ENCODE measurements at regions not wholly inside any gene's neighbourhood (a gene's known extent, or its start where the extent isn't known, plus 50 kb on each side); places are given as distances from the start of the nearest gene placed in this dataset.
"Not testable (repeated sequence)": the region's sequence is repeated elsewhere in the genome, so short reads cannot be mapped to it uniquely, and the experiment has no call there.

- H3K4me1 ChIP-seq (ENCODE audit: insufficient read depth); H3K36me3 ChIP-seq (ENCODE audit: insufficient read depth); H3K79me2 ChIP-seq (replicated peaks; ENCODE audit: insufficient read depth); H3K27ac Mint-ChIP-seq; H3F3A ChIP-seq (replicated peaks; ENCODE audit: low read depth); H3K9me2 ChIP-seq (ENCODE audit: insufficient read depth); H3K27me3 Mint-ChIP-seq (ENCODE audit: insufficient read depth, low read depth, poor library complexity); H3K4me1 Mint-ChIP-seq; DNase-seq (ENCODE audit: low spot score); H3K4me2 ChIP-seq; H3K36me3 Mint-ChIP-seq (ENCODE audit: low read depth); H3K4me3 ChIP-seq; H3K4me3 Mint-ChIP-seq; H3K9me3 Mint-ChIP-seq; H3K27ac ChIP-seq (ENCODE audit: low read depth); H2AFZ ChIP-seq; ATAC-seq; H4K20me1 ChIP-seq (replicated peaks; ENCODE audit: insufficient read depth); H3K27me3 ChIP-seq (ENCODE audit: insufficient read depth): not testable (repeated sequence)
These were observed 523.9 kb downstream of the REEP3 start for GRCh38 chr10:64044957-64045632.

DNA sequence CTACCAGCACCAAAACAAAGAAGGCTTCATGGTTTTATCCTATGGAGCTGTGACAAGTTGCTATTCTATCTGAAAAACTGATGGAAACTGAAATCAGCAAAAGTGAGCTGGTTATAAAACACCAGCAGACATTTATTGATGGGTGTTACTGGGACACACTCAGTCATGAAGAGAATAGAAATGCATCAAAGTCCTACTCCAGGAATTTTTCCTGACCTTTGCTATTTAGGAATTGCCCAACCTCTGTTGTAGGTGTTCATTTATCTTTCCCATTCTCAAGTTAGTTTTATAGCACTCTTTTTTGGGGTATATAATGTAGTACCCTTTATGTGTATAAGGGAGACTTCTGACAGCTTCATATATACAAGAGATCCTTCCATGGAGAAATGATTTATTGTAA, 533.2 kb downstream of the REEP3 start:
- Mint-ChIP-seq H3K36me3 (ENCODE audit: low read depth) (no peaks in the 10 kb centered on the region), H3K27me3 (ENCODE audit: insufficient read depth, low read depth, poor library complexity) (no peaks in the 10 kb centered on the region), H3K4me3 (no peak overlapping the region), H3K9me3 (peaks cover 5% of the 10 kb centered on the region; the same call in 2 of the 3 replicates), H3K4me1 (peaks cover 5% of the 10 kb centered on the region), H3K27ac (no peak overlapping the region)
- peaks cover 5% of the 10 kb centered on the region for H3K9me2 ChIP-seq (ENCODE audit: insufficient read depth)
- DNase-seq (ENCODE audit: low spot score) (no peak), ATAC-seq (no peak)
- H3K4me1 ChIP-seq (ENCODE audit: insufficient read depth), result peaks cover 5% of the 10 kb centered on the region; the same call in 1 of the 2 replicates
- TF ChIP-seq REST (IDR thresholded peaks at IDR 0.05; ENCODE audit: unreplicated experiment), result no peak
- TF ChIP-seq POLR2AphosphoS5 (IDR thresholded peaks at IDR 0.05; ENCODE audit: low read depth), result no peak
- no peak for TF ChIP-seq ZNF331 (CRISPR knock-in tag; IDR thresholded peaks at IDR 0.05; ENCODE audit: low read depth)
- TF ChIP-seq ETS1 (IDR thresholded peaks at IDR 0.05), result no peak
- no peak for TF ChIP-seq CREB1 (CRISPR knock-in tag; IDR thresholded peaks at IDR 0.05; ENCODE audit: low read depth)
- no peak for TF ChIP-seq JUNB (IDR thresholded peaks at IDR 0.05; ENCODE audit: unreplicated experiment)
- TF ChIP-seq EZH2 (IDR thresholded peaks at IDR 0.05; ENCODE audit: low read depth, unreplicated experiment), result no peak
- no peak for TF ChIP-seq STAT1 (IDR thresholded peaks at IDR 0.05; ENCODE audit: unreplicated experiment)
- no peak for TF ChIP-seq ZNF114 (CRISPR knock-in tag; IDR thresholded peaks at IDR 0.05)
- no peak for TF ChIP-seq EZH2phosphoT487 (IDR thresholded peaks at IDR 0.05; ENCODE audit: unreplicated experiment)
- no peak overlapping the region for H2AFZ ChIP-seq
- no peaks in the 10 kb centered on the region for H3F3A ChIP-seq (replicated peaks; ENCODE audit: low read depth)
- no peaks in the 10 kb centered on the region for H4K20me1 ChIP-seq (replicated peaks; ENCODE audit: insufficient read depth)
- H3K27me3 ChIP-seq (ENCODE audit: insufficient read depth), result no peaks in the 10 kb centered on the region
- H3K79me2 ChIP-seq (replicated peaks; ENCODE audit: insufficient read depth), result no peaks in the 10 kb centered on the region
- H3K36me3 ChIP-seq (ENCODE audit: insufficient read depth), result no peaks in the 10 kb centered on the region
- H3K4me3 ChIP-seq, result no peak overlapping the region
- H3K4me2 ChIP-seq, result no peak overlapping the region
- H3K27ac ChIP-seq (ENCODE audit: low read depth), result no peak overlapping the region
